OCI-LY7 (cell line): ENCODE measurements at regions not wholly inside any gene's neighbourhood (a gene's known extent, or its start where the extent isn't known, plus 50 kb on each side); places are given as distances from the start of the nearest gene placed in this dataset.

Experiments used
- BruUV-seq: library from RNA; stranded (reverse); fragments of 400-500 nt; replicated peaks from 2 replicates; lab custom pipeline; 2021; lab: Mats Ljungman, UMichigan
- CTCF ChIA-PET: fragments of 300-600 bp; sonication (Branson Sonifier 250); formaldehyde crosslinking; loops from one replicate; lab custom pipeline; 2022; ENCODE audit warnings: antibody characterized with exemption; ENCODE audit not compliant: unreplicated experiment; lab: Charles Lee
- POLR2A ChIA-PET: fragments of 300-600 bp; sonication (Branson Sonifier 250); formaldehyde crosslinking; loops from one replicate; lab custom pipeline; 2022; ENCODE audit warnings: antibody characterized with exemption; lab: Charles Lee
- DNase-seq: peaks from one replicate; pipeline ENCODE4 v3.0.0-alpha.2; 2015; ENCODE audit warnings: low spot score
- H2AFZ ChIP-seq: fragments of 200-600 bp; sonication (generic), shearing (Covaris generic); 2 replicates; pipeline ENCODE4 v1.6.1; 2014; ENCODE audit warnings: mild to moderate bottlenecking, antibody characterized with exemption, low read length, moderate library complexity
- H3K27ac ChIP-seq: fragments of 200-600 bp; sonication (generic); 2 replicates; pipeline ENCODE4 v1.5.1; 2014; ENCODE audit warnings: mixed run types, low read depth, mild to moderate bottlenecking, moderate library complexity, low read length, inconsistent platforms; ENCODE audit not compliant: poor library complexity, severe bottlenecking
- H3K36me3 ChIP-seq: fragments of 200-600 bp; sonication (generic); 2 replicates; pipeline ENCODE4 v1.6.1; 2014; ENCODE audit warnings: mild to moderate bottlenecking, antibody characterized with exemption, low read length, moderate library complexity, mixed read lengths; ENCODE audit not compliant: insufficient read depth
- H3K4me1 ChIP-seq: fragments of 200-600 bp; sonication (generic); 2 replicates; pipeline ENCODE4 v1.5.1; 2014; ENCODE audit warnings: mild to moderate bottlenecking, low read length; ENCODE audit not compliant: insufficient read depth, poor library complexity, severe bottlenecking
- H3K4me2 ChIP-seq: fragments of 200-600 bp; sonication (generic); 2 replicates; pipeline ENCODE4 v1.6.1; 2014; ENCODE audit warnings: mild to moderate bottlenecking, low read length
- H3K4me3 ChIP-seq: fragments of 200-600 bp; sonication (generic); 2 replicates; pipeline ENCODE4 v1.5.1; 2014; ENCODE audit warnings: mild to moderate bottlenecking, low read depth, low read length; ENCODE audit not compliant: poor library complexity, severe bottlenecking
- H3K79me2 ChIP-seq: fragments of 200-600 bp; sonication (generic); 2 replicates; pipeline ENCODE4 v1.6.1; 2016; ENCODE audit warnings: low read depth, mild to moderate bottlenecking, low read length, moderate library complexity, mixed read lengths; ENCODE audit not compliant: insufficient read depth
- H3K9me2 ChIP-seq: fragments of 200-600 bp; sonication (generic); 2 replicates; pipeline ENCODE4 v1.6.1; 2016; ENCODE audit warnings: mild to moderate bottlenecking, low read length, mixed read lengths; ENCODE audit not compliant: insufficient read depth
- H3K9me3 ChIP-seq: fragments of 200-600 bp; sonication (generic); 2 replicates; pipeline ENCODE4 v1.6.1; 2014; ENCODE audit warnings: mild to moderate bottlenecking, mixed run types, low read length, mixed read lengths
- H4K20me1 ChIP-seq: fragments of 200-600 bp; sonication (generic); 2 replicates; pipeline ENCODE4 v1.6.1; 2014; ENCODE audit warnings: mild to moderate bottlenecking, antibody characterized with exemption, low read length, moderate library complexity, mixed read lengths; ENCODE audit not compliant: insufficient read depth
- CTCF ChIP-seq: fragments of 200-600 bp; sonication (generic); conservative IDR thresholded peaks from 2 replicates; pipeline ENCODE4 v1.5.1; 2014; ENCODE audit warnings: mild to moderate bottlenecking, antibody characterized with exemption, low read length, moderate library complexity, mixed read lengths
- EZH2phosphoT487 ChIP-seq: fragments of 200-600 bp; sonication (generic); IDR thresholded peaks from 2 replicates; pipeline ENCODE4 v1.6.1; 2018; ENCODE audit warnings: low read depth, borderline replicate concordance, mild to moderate bottlenecking, mixed run types, antibody characterized with exemption, low read length, moderate library complexity, mixed read lengths
- intact Hi-C: fragments of 100-400 bp; cut with micrococcal nuclease; formaldehyde crosslinking; loops from one replicate; pipeline ENCODE4 v1.10.0; 2022; ENCODE audit not compliant: unreplicated experiment

- POLR2A ChIA-PET = no interaction called here
- Histone ChIP-seq H3K27ac (no peak overlapping the region), H2AFZ (no peak overlapping the region), H3K36me3 (no peaks in the 10 kb centered on the region), H3K9me2 (no peaks in the 10 kb centered on the region), H3K9me3 (no peaks in the 10 kb centered on the region), H4K20me1 (no peaks in the 10 kb centered on the region), H3K4me1 (no peaks in the 10 kb centered on the region), H3K79me2 (no peaks in the 10 kb centered on the region), H3K4me2 (no peak overlapping the region), H3K4me3 (no peak overlapping the region)
- no peak for DNase-seq
- no TSS peak for BruUV-seq
- CTCF ChIA-PET = no interaction called here
- intact Hi-C loops = no loop called here
- TF ChIP-seq EZH2phosphoT487 = no peak
- peak; percentile 33; the same call in 1 of the 2 replicates for TF ChIP-seq CTCF
Measured at GRCh38 chr3:43206632-43207031, 79.7 kb upstream of the SNRK start.

GRCh38 chr3:43206105-43206504, 80.2 kb upstream of the SNRK start:
- no peak overlapping the region for H3K27ac ChIP-seq
- H2AFZ ChIP-seq = no peak overlapping the region
- intact Hi-C loops = no loop called here
- no peak for DNase-seq
- H3K4me3 ChIP-seq = no peak overlapping the region
- H3K36me3 ChIP-seq = no peaks in the 10 kb centered on the region
- POLR2A ChIA-PET = no interaction called here
- no peak overlapping the region for H3K4me2 ChIP-seq
- CTCF ChIA-PET = no interaction called here
- no TSS peak for BruUV-seq
- no peaks in the 10 kb centered on the region for H3K9me2 ChIP-seq
- no peaks in the 10 kb centered on the region for H3K9me3 ChIP-seq
- no peaks in the 10 kb centered on the region for H3K79me2 ChIP-seq
- no peaks in the 10 kb centered on the region for H4K20me1 ChIP-seq
- no peaks in the 10 kb centered on the region for H3K4me1 ChIP-seq
- TF ChIP-seq EZH2phosphoT487 = no peak
- no peak for TF ChIP-seq CTCF

GRCh38 chr3:43203022-43203421, 83.3 kb upstream of the SNRK start:
- ChIA-PET CTCF (no interaction called here), POLR2A (no interaction called here)
- no peak for DNase-seq
- H3K4me1 ChIP-seq = no peaks in the 10 kb centered on the region
- intact Hi-C loops = no loop called here
- H3K36me3 ChIP-seq = no peaks in the 10 kb centered on the region
- no TSS peak for BruUV-seq
- no peaks in the 10 kb centered on the region for H3K79me2 ChIP-seq
- H3K9me3 ChIP-seq = no peaks in the 10 kb centered on the region
- H3K9me2 ChIP-seq = no peaks in the 10 kb centered on the region
- TF ChIP-seq CTCF (no peak), EZH2phosphoT487 (no peak)
- no peak overlapping the region for H3K4me3 ChIP-seq
- H4K20me1 ChIP-seq = no peaks in the 10 kb centered on the region
- H2AFZ ChIP-seq = no peak overlapping the region
- no peak overlapping the region for H3K4me2 ChIP-seq
- no peak overlapping the region for H3K27ac ChIP-seq
